Erythroblast (primary cell): ENCODE measurements at regions not wholly inside any gene's neighbourhood (a gene's known extent, or its start where the extent isn't known, plus 50 kb on each side); places are given as distances from the start of the nearest gene placed in this dataset.

Source experiments
- GATA1 ChIP-seq: IDR thresholded peaks from 2 replicates; pipeline ENCODE4 v1.6.1; 2011; ENCODE audit warnings: low read depth, mild to moderate bottlenecking, control low read depth, low read length, moderate library complexity
- POLR2A ChIP-seq: IDR thresholded peaks from 2 replicates; pipeline ENCODE4 v1.6.1; 2011; ENCODE audit warnings: mild to moderate bottlenecking, low read length

- TF ChIP-seq POLR2A (no peak), GATA1 (no peak)
Measured at GRCh38 chr10:130971123-130971435, 340.4 kb downstream of the TCERG1L start.
